Chondrocyte (in vitro differentiated cells): ENCODE measurements at regions not wholly inside any gene's neighbourhood (a gene's known extent, or its start where the extent isn't known, plus 50 kb on each side); places are given as distances from the start of the nearest gene placed in this dataset.
A peak's percentile ranks its signal among the peaks of the same experiment; 100 is the strongest.
"Not testable (repeated sequence)": the region's sequence is repeated elsewhere in the genome, so short reads cannot be mapped to it uniquely, and the experiment has no call there.

Source experiments
- DNase-seq: peaks from one replicate; pipeline ENCODE4 v3.0.0; 2021; ENCODE audit warnings: mixed read lengths, low spot score
- H3K27ac Mint-ChIP-seq: one replicate; pipeline ENCODE4 v1.8.0; 2021; ENCODE audit warnings: mild to moderate bottlenecking, moderate library complexity, mixed read lengths; ENCODE audit not compliant: unreplicated experiment
- H3K27me3 Mint-ChIP-seq: 2 replicates; pipeline ENCODE4 v1.8.0; 2021; ENCODE audit warnings: low read depth, mixed read lengths
- H3K36me3 Mint-ChIP-seq: 2 replicates; pipeline ENCODE4 v1.8.0; 2021; ENCODE audit warnings: low read depth, mixed read lengths
- H3K4me1 Mint-ChIP-seq: 2 replicates; pipeline ENCODE4 v1.8.0; 2021; ENCODE audit warnings: low read depth, mild to moderate bottlenecking, mixed read lengths
- H3K4me3 Mint-ChIP-seq: one replicate; pipeline ENCODE4 v1.8.0; 2021; ENCODE audit warnings: mild to moderate bottlenecking, moderate library complexity, mixed read lengths; ENCODE audit not compliant: unreplicated experiment
- H3K9me3 Mint-ChIP-seq: 2 replicates; pipeline ENCODE4 v1.8.0; 2021; ENCODE audit warnings: low read depth, mixed read lengths
- CTCF ChIP-seq: fragments of 200-600 bp; sonication (generic); IDR thresholded peaks from 2 replicates; pipeline ENCODE4 v1.5.0; 2021; ENCODE audit warnings: antibody characterized with exemption, mild to moderate bottlenecking, moderate library complexity

DNA sequence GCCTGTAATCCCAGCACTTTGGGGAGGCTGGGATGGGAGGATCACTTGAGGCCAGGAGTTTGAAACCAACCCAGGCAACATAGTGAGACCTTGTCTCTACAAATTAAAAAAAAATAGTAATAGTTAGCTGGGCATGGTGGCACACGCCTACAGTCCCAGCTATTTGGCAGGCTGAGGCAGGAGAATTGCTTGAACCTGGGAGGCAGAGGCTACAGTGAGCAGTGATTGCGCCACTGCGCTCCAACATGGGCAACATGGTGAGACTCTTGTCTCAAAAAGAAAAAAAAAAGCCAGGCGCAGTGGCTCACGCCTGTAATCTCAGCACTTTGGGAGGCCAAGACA is 56.9 kb upstream of the MRTFB start:
- Mint-ChIP-seq H3K9me3 (no peaks in the 10 kb centered on the region), H3K4me1 (peaks cover 57% of the 10 kb centered on the region), H3K4me3 (peak overlapping the region; percentile 11), H3K27me3 (no peaks in the 10 kb centered on the region), H3K36me3 (no peaks in the 10 kb centered on the region), H3K27ac (peak overlapping the region; percentile 94)
- no peak for TF ChIP-seq CTCF
- DNase-seq = no peak

- Mint-ChIP-seq H3K4me3 (peak overlapping the region; percentile 42), H3K27ac (peak overlapping the region; percentile 94), H3K27me3 (no peaks in the 10 kb centered on the region), H3K36me3 (no peaks in the 10 kb centered on the region), H3K9me3 (no peaks in the 10 kb centered on the region), H3K4me1 (peaks cover 57% of the 10 kb centered on the region)
- TF ChIP-seq CTCF = no peak
- DNase-seq = no peak
Observed at GRCh38 chr16:14015033-14015432, 56.1 kb upstream of the MRTFB start.

- no peaks in the 10 kb centered on the region for H3K27me3 Mint-ChIP-seq
- H3K27ac Mint-ChIP-seq = peak overlapping the region; percentile 94
- H3K4me3 Mint-ChIP-seq = no peak overlapping the region
- no peaks in the 10 kb centered on the region for H3K9me3 Mint-ChIP-seq
- H3K36me3 Mint-ChIP-seq = no peaks in the 10 kb centered on the region
- TF ChIP-seq CTCF = no peak
- DNase-seq = no peak
- H3K4me1 Mint-ChIP-seq = peaks cover 57% of the 10 kb centered on the region
Observed at GRCh38 chr16:14015461-14015860, 55.7 kb upstream of the MRTFB start.

GRCh38 chr16:14015948-14016347 is 55.2 kb upstream of the MRTFB start:
- Mint-ChIP-seq H3K27me3 (no peaks in the 10 kb centered on the region), H3K4me1 (peaks cover 57% of the 10 kb centered on the region), H3K36me3 (no peaks in the 10 kb centered on the region), H3K9me3 (no peaks in the 10 kb centered on the region), H3K4me3 (no peak overlapping the region), H3K27ac (peak overlapping the region; percentile 83)
- TF ChIP-seq CTCF = peak; percentile 18
- no peak for DNase-seq

- H3K4me3 Mint-ChIP-seq, H3K36me3 Mint-ChIP-seq, DNase-seq, H3K27me3 Mint-ChIP-seq, H3K9me3 Mint-ChIP-seq: not testable (repeated sequence)
- Mint-ChIP-seq H3K4me1 (peaks cover 57% of the 10 kb centered on the region), H3K27ac (peak overlapping the region; percentile 83)
Observed at GRCh38 chr16:14016362-14016761, 54.8 kb upstream of the MRTFB start.

DNA sequence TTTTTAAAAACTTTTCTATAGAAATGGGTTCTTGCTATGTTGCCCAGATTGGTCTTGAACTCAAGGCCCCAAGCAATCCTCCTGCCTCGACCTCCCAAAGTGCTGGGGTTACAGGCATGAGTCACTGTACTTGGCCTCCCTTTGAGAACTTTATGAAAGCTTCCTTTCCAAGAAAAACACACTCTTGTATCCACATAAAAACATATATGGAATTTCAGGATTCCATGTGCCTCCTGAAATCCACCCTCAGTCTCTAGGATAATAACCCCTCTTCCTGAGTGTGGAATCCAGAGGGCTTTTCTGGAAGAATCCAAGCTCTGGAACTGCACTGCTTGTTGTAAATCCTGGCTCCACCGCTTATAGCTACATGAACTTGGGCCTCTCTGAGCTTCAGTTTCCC is 53.2 kb upstream of the MRTFB start:
- Mint-ChIP-seq H3K36me3 (no peaks in the 10 kb centered on the region), H3K27me3 (no peaks in the 10 kb centered on the region), H3K27ac (no peak overlapping the region), H3K4me3 (no peak overlapping the region), H3K4me1 (peaks cover 50% of the 10 kb centered on the region), H3K9me3 (no peaks in the 10 kb centered on the region)
- no peak for TF ChIP-seq CTCF
- no peak for DNase-seq
